IMR-90 (cell line): ENCODE measurements at regions not wholly inside any gene's neighbourhood (a gene's known extent, or its start where the extent isn't known, plus 50 kb on each side); places are given as distances from the start of the nearest gene placed in this dataset.

Experiments used
- ATAC-seq: fragments of 200-7000 bp; cut with Tn5 transposase; 2 replicates; pipeline ENCODE4 v1.9.1; 2020; ENCODE audit warnings: low read depth, mild to moderate bottlenecking, moderate library complexity
- BruUV-seq: library from RNA; stranded (reverse); fragments of 400-500 nt; replicated peaks from 2 replicates; lab custom pipeline; 2021; lab: Mats Ljungman, UMichigan
- CTCF ChIA-PET: fragments of 300-600 bp; formaldehyde crosslinking; extraction: SDS; loops from one replicate; lab custom pipeline; 2021; ENCODE audit warnings: antibody characterized with exemption; lab: Yijun Ruan, JAX
- POLR2A ChIA-PET: fragments of 300-600 bp; sonication (Branson Sonifier 250); formaldehyde crosslinking; loops from one replicate; lab custom pipeline; 2022; ENCODE audit warnings: antibody characterized with exemption; ENCODE audit not compliant: unreplicated experiment; lab: Charles Lee
- DNase-seq: peaks from one replicate; pipeline ENCODE4 v3.0.0; 2013
- H2AFZ ChIP-seq: replicated peaks from 2 replicates; pipeline ENCODE3; 2013; ENCODE audit warnings: low read length, mild to moderate bottlenecking; ENCODE audit not compliant: poor library complexity
- H2AK5ac ChIP-seq: 2 replicates; pipeline ENCODE4 v1.6.1; 2013; ENCODE audit warnings: low read depth, low read length, inconsistent platforms
- H2AK9ac ChIP-seq: replicated peaks from 2 replicates; pipeline ENCODE3; 2013; ENCODE audit warnings: mild to moderate bottlenecking, low read depth, low read length, moderate library complexity; ENCODE audit not compliant: poor library complexity
- H2BK120ac ChIP-seq: 2 replicates; pipeline ENCODE4 v1.6.1; 2013; ENCODE audit warnings: low read depth, low read length, inconsistent platforms
- H2BK15ac ChIP-seq: 3 replicates; pipeline ENCODE4 v1.6.1; 2013; ENCODE audit warnings: low read depth, low read length, inconsistent platforms
- H2BK20ac ChIP-seq: 2 replicates; pipeline ENCODE4 v1.6.1; 2013; ENCODE audit warnings: low read depth, mild to moderate bottlenecking, inconsistent platforms, low read length, moderate library complexity
- H2BK5ac ChIP-seq: 2 replicates; pipeline ENCODE4 v1.6.1; 2013; ENCODE audit warnings: mild to moderate bottlenecking, low read depth, low read length, inconsistent platforms; ENCODE audit not compliant: poor library complexity, severe bottlenecking
- H3K14ac ChIP-seq: replicated peaks from 2 replicates; pipeline ENCODE4 v1.6.1; 2013; ENCODE audit warnings: low read depth, low read length, inconsistent platforms
- H3K18ac ChIP-seq: 2 replicates; pipeline ENCODE4 v1.6.1; 2013; ENCODE audit warnings: low read depth, low read length, control low read depth
- H3K23ac ChIP-seq: 2 replicates; pipeline ENCODE4 v1.6.1; 2013; ENCODE audit warnings: low read depth, low read length, inconsistent platforms
- H3K27ac ChIP-seq: 2 replicates; pipeline ENCODE4 v1.5.1; 2013; ENCODE audit warnings: mild to moderate bottlenecking, control low read depth, low read length; ENCODE audit not compliant: insufficient read depth
- H3K27me3 ChIP-seq: 2 replicates; pipeline ENCODE4 v1.6.1; 2013; ENCODE audit warnings: low read length; ENCODE audit not compliant: control insufficient read depth, insufficient read depth
- H3K36me3 ChIP-seq: 2 replicates; pipeline ENCODE4 v1.6.1; 2013; ENCODE audit warnings: low read length, mixed read lengths; ENCODE audit not compliant: control insufficient read depth, insufficient read depth
- H3K4ac ChIP-seq: 2 replicates; pipeline ENCODE4 v1.6.1; 2013; ENCODE audit warnings: low read depth, low read length, inconsistent platforms
- H3K4me1 ChIP-seq: 2 replicates; pipeline ENCODE4 v1.6.1; 2013; ENCODE audit warnings: low read length, mixed read lengths; ENCODE audit not compliant: control insufficient read depth, insufficient read depth
- H3K4me2 ChIP-seq: 2 replicates; pipeline ENCODE4 v1.6.1; 2013; ENCODE audit warnings: low read depth, mild to moderate bottlenecking, control low read depth, low read length, moderate library complexity
- H3K4me3 ChIP-seq: 2 replicates; pipeline ENCODE4 v1.5.1; 2013; ENCODE audit warnings: low read depth, mild to moderate bottlenecking, control low read depth, low read length, moderate library complexity; ENCODE audit not compliant: insufficient read depth
- H3K56ac ChIP-seq: 2 replicates; pipeline ENCODE4 v1.6.1; 2013; ENCODE audit warnings: low read length, inconsistent platforms; ENCODE audit not compliant: insufficient read depth; ENCODE audit errors: extremely low read depth
- H3K79me1 ChIP-seq, 2 experiments: 2 replicates each; pipeline ENCODE4 v1.6.1; 2013; ENCODE audit warnings: low read length in 2 of 2, inconsistent platforms in 1 of 2, low read depth in 1 of 2
- H3K9ac ChIP-seq: 2 replicates; pipeline ENCODE4 v1.6.1; 2013; ENCODE audit warnings: low read depth, low read length, control low read depth
- H3K9me1 ChIP-seq: 2 replicates; pipeline ENCODE4 v1.6.1; 2013; ENCODE audit warnings: low read length, inconsistent platforms; ENCODE audit not compliant: insufficient read depth
- H3K9me3 ChIP-seq: 2 replicates; pipeline ENCODE4 v1.6.1; 2013; ENCODE audit warnings: low read length; ENCODE audit not compliant: control insufficient read depth, insufficient read depth
- H4K20me1 ChIP-seq: 2 replicates; pipeline ENCODE4 v1.6.1; 2013; ENCODE audit warnings: low read length, inconsistent platforms; ENCODE audit not compliant: insufficient read depth
- H4K5ac ChIP-seq: 2 replicates; pipeline ENCODE4 v1.6.1; 2013; ENCODE audit warnings: mild to moderate bottlenecking, low read depth, low read length, control low read depth
- H4K8ac ChIP-seq, 2 experiments: 2 replicates each; pipeline ENCODE4 v1.6.1; 2013; ENCODE audit warnings: low read depth in 2 of 2, low read length in 2 of 2, control low read depth in 1 of 2, inconsistent platforms in 1 of 2
- H4K91ac ChIP-seq: 2 replicates; pipeline ENCODE4 v1.6.1; 2013; ENCODE audit warnings: low read depth, low read length, inconsistent platforms; ENCODE audit not compliant: insufficient read depth
- BHLHE40 ChIP-seq: fragments of 150-350 bp; IDR thresholded peaks from 2 replicates; pipeline ENCODE4 v1.6.1; 2016; ENCODE audit warnings: mild to moderate bottlenecking, low read depth, low read length
- CHD1 ChIP-seq: IDR thresholded peaks from 2 replicates; pipeline ENCODE4 v1.6.1; 2012; ENCODE audit warnings: low read depth, low read length, improper control_type of control experiment
- MAFK ChIP-seq: IDR thresholded peaks from 2 replicates; pipeline ENCODE4 v1.6.1; 2012; ENCODE audit warnings: low read depth, low read length, improper control_type of control experiment
- MAZ ChIP-seq: IDR thresholded peaks from 2 replicates; pipeline ENCODE4 v1.6.1; 2012; ENCODE audit warnings: low read depth, mild to moderate bottlenecking, low read length, improper control_type of control experiment, moderate library complexity, borderline replicate concordance
- MXI1 ChIP-seq: IDR thresholded peaks from 2 replicates; pipeline ENCODE4 v1.6.1; 2012; ENCODE audit warnings: low read depth, mild to moderate bottlenecking, low read length, moderate library complexity, borderline replicate concordance
- NFE2L2 ChIP-seq: fragments of 150-350 bp; IDR thresholded peaks from 2 replicates; pipeline ENCODE4 v1.6.1; 2016; ENCODE audit warnings: low read depth, mild to moderate bottlenecking, low read length
- RAD21 ChIP-seq: IDR thresholded peaks from 2 replicates; pipeline ENCODE4 v1.6.1; 2012; ENCODE audit warnings: low read length, improper control_type of control experiment
- RCOR1 ChIP-seq: IDR thresholded peaks from 2 replicates; pipeline ENCODE4 v1.6.1; 2012; ENCODE audit warnings: mild to moderate bottlenecking, low read length, improper control_type of control experiment; ENCODE audit not compliant: insufficient replicate concordance
- RFX5 ChIP-seq: IDR thresholded peaks from 2 replicates; pipeline ENCODE4 v1.8.0; 2012; ENCODE audit warnings: low read depth, mild to moderate bottlenecking, low read length, moderate library complexity
- dilution Hi-C: fragments of 300-500 bp; cut with HindIII; formaldehyde crosslinking; loops from one replicate; pipeline ENCODE4 v1.14.3; 2018; ENCODE audit warnings: low sequenced_read_pairs; ENCODE audit not compliant: unreplicated experiment
- in situ Hi-C: fragments of 300-500 bp; cut with MboI; formaldehyde crosslinking; loops from 3 replicates; pipeline ENCODE4 v1.14.3; 2019; ENCODE audit warnings: low sequenced_read_pairs, inconsistent platforms, mixed read lengths
- intact Hi-C: fragments of 100-400 bp; cut with micrococcal nuclease; formaldehyde crosslinking; loops from 2 replicates; pipeline ENCODE4 v1.10.0; 2022
- TF ChIP-seq, protein P1 (sequence below): fragments of 150-350 bp; IDR thresholded peaks from 2 replicates; pipeline ENCODE4 v1.6.1; 2017; ENCODE audit warnings: mild to moderate bottlenecking, antibody characterized with exemption, low read length, low read depth

DNA sequence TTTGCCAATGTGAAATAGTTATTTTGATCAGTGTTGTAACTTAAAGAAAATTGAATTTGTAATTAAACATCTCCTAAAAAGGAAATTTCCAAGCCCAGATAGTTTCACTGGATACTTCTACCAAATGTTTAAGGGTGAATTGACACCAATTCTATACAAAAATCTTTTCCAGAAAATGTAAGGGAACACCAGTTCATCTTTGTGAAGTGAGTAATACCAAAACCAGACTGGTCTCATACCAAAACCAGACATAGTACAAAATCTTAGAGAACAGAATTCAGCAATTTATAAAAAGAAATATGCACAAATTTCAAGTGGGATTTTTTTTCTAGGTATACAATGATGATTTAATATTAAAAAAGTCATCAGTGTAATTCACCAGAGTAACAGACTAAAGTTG is 86.0 kb upstream of the ZNF32 start:
- H2AK9ac ChIP-seq, result no peak overlapping the region
- H3K4ac ChIP-seq, result no peak overlapping the region
- H3K23ac ChIP-seq, result no peak overlapping the region
- H3K9me3 ChIP-seq, result peaks cover 10% of the 10 kb centered on the region
- ATAC-seq (peak; percentile 42; the same call in 1 of the 2 replicates), DNase-seq (peak; percentile 32)
- CTCF ChIA-PET, result interaction anchor here (1.1 kb wide), 1 partner anchor 11 kb away, joined by 4 read pairs; no protein-coding TSS in a partner anchor
- TF ChIP-seq RAD21 (no peak), MXI1 (no peak), RFX5 (no peak), BHLHE40 (no peak), MAFK (no peak), RCOR1 (no peak), MAZ (no peak), NFE2L2 (no peak), CHD1 (no peak)
- TF ChIP-seq, protein P1, sequence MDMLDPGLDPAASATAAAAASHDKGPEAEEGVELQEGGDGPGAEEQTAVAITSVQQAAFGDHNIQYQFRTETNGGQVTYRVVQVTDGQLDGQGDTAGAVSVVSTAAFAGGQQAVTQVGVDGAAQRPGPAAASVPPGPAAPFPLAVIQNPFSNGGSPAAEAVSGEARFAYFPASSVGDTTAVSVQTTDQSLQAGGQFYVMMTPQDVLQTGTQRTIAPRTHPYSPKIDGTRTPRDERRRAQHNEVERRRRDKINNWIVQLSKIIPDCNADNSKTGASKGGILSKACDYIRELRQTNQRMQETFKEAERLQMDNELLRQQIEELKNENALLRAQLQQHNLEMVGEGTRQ, result no peak
- no peaks in the 10 kb centered on the region for H4K20me1 ChIP-seq
- in situ Hi-C loops, result no loop called here
- no peak overlapping the region for H2BK15ac ChIP-seq
- no peaks in the 10 kb centered on the region for H3K79me1 ChIP-seq
- H2BK20ac ChIP-seq, result no peak overlapping the region
- POLR2A ChIA-PET, result no interaction called here
- H3K9ac ChIP-seq, result no peak overlapping the region
- no peaks in the 10 kb centered on the region for H3K36me3 ChIP-seq
- no peak overlapping the region for H3K14ac ChIP-seq
- H4K8ac ChIP-seq, result no peak overlapping the region
- no peak overlapping the region for H2AK5ac ChIP-seq
- no peak overlapping the region for H3K18ac ChIP-seq
- dilution Hi-C loops, result no loop called here
- no peak overlapping the region for H3K56ac ChIP-seq
- H4K91ac ChIP-seq, result no peak overlapping the region
- peaks cover 9% of the 10 kb centered on the region for H3K4me1 ChIP-seq
- H3K4me2 ChIP-seq, result no peak overlapping the region
- BruUV-seq, result no TSS peak
- H2BK120ac ChIP-seq, result no peak overlapping the region
- H3K4me3 ChIP-seq, result no peak overlapping the region
- no peak overlapping the region for H4K5ac ChIP-seq
- intact Hi-C loops, result no loop called here
- no peak overlapping the region for H2AFZ ChIP-seq
- no peaks in the 10 kb centered on the region; the same call in 1 of the 2 replicates for H3K9me1 ChIP-seq
- no peak overlapping the region for H2BK5ac ChIP-seq
- no peaks in the 10 kb centered on the region; the same call in 1 of the 2 replicates for H3K27me3 ChIP-seq
- no peak overlapping the region for H3K27ac ChIP-seq
